Muscle layer of colon (tissue), 2 donors: ENCODE measurements at regions not wholly inside any gene's neighbourhood (a gene's known extent, or its start where the extent isn't known, plus 50 kb on each side); places are given as distances from the start of the nearest gene placed in this dataset.
"Not testable (repeated sequence)": the region's sequence is repeated elsewhere in the genome, so short reads cannot be mapped to it uniquely, and the experiment has no call there.

Experiments used
- H3K27ac ChIP-seq: one replicate; pipeline ENCODE4 v1.7.0; 2013; ENCODE audit warnings: low read depth, mild to moderate bottlenecking, low read length, moderate library complexity
- H3K27me3 ChIP-seq, 2 donors: one replicate each; pipeline ENCODE4 v1.7.0; 2013; ENCODE audit warnings: low read length in 2 of 2, mild to moderate bottlenecking in 2 of 2; ENCODE audit not compliant: insufficient read depth in 2 of 2, control insufficient read depth in 1 of 2
- H3K36me3 ChIP-seq: one replicate; pipeline ENCODE4 v1.7.0; 2013; ENCODE audit warnings: mild to moderate bottlenecking, low read length; ENCODE audit not compliant: insufficient read depth
- H3K4me1 ChIP-seq: one replicate; pipeline ENCODE4 v1.7.0; 2013; ENCODE audit warnings: mild to moderate bottlenecking, low read length; ENCODE audit not compliant: insufficient read depth
- H3K4me3 ChIP-seq, 2 donors: one replicate each; pipeline ENCODE4 v1.7.0; 2013; ENCODE audit warnings: low read length in 2 of 2, low read depth in 1 of 2, mild to moderate bottlenecking in 1 of 2, moderate library complexity in 1 of 2
- H3K9ac ChIP-seq: one replicate; pipeline ENCODE4 v1.7.0; 2013; ENCODE audit warnings: low read length
- H3K9me3 ChIP-seq: one replicate; pipeline ENCODE4 v1.7.0; 2013; ENCODE audit warnings: mild to moderate bottlenecking, low read length
- donor health status: abdominal sarcoma.
- donor health status: Adenocarcinoma of cecum.

GRCh38 chr14:104304451-104305351 lies 166.3 kb downstream of the KIF26A start:
- Histone ChIP-seq H3K9me3 (no peaks in the 10 kb centered on the region), H3K27ac (no peak overlapping the region), H3K4me3 (no peak overlapping the region), H3K36me3 (no peaks in the 10 kb centered on the region), H3K27me3 (no peaks in the 10 kb centered on the region), H3K4me1 (no peaks in the 10 kb centered on the region), H3K9ac (no peak overlapping the region)

- Histone ChIP-seq H3K27ac (no peak overlapping the region), H3K9ac (no peak overlapping the region), H3K9me3 (no peaks in the 10 kb centered on the region), H3K4me3 (no peak overlapping the region), H3K4me1 (no peaks in the 10 kb centered on the region), H3K36me3 (no peaks in the 10 kb centered on the region), H3K27me3 (no peaks in the 10 kb centered on the region)
Measured at GRCh38 chr14:104305511-104306449, 167.4 kb downstream of the KIF26A start.

GRCh38 chr14:104306450-104307040 lies 168.2 kb downstream of the KIF26A start:
- no peak overlapping the region for H3K27ac ChIP-seq
- no peaks in the 10 kb centered on the region for H3K36me3 ChIP-seq
- no peak overlapping the region for H3K9ac ChIP-seq
- H3K4me3 ChIP-seq = no peak overlapping the region
- no peaks in the 10 kb centered on the region for H3K9me3 ChIP-seq
- H3K27me3 ChIP-seq = no peaks in the 10 kb centered on the region
- no peaks in the 10 kb centered on the region for H3K4me1 ChIP-seq

- Histone ChIP-seq H3K27ac (no peak overlapping the region), H3K9me3 (no peaks in the 10 kb centered on the region), H3K9ac (no peak overlapping the region), H3K4me1 (no peaks in the 10 kb centered on the region), H3K27me3 (no peaks in the 10 kb centered on the region), H3K36me3 (no peaks in the 10 kb centered on the region), H3K4me3 (no peak overlapping the region)
Measured at GRCh38 chr14:104307246-104307626, 168.8 kb downstream of the KIF26A start.

GRCh38 chr14:104307627-104308401 lies 169.4 kb downstream of the KIF26A start:
- H3K27ac ChIP-seq = no peak overlapping the region
- H3K4me1 ChIP-seq = no peaks in the 10 kb centered on the region
- no peaks in the 10 kb centered on the region for H3K9me3 ChIP-seq
- no peaks in the 10 kb centered on the region for H3K27me3 ChIP-seq
- no peak overlapping the region for H3K9ac ChIP-seq
- H3K36me3 ChIP-seq = no peaks in the 10 kb centered on the region
- no peak overlapping the region for H3K4me3 ChIP-seq

- not testable (repeated sequence) for H3K9ac ChIP-seq, H3K36me3 ChIP-seq, H3K4me1 ChIP-seq, H3K4me3 ChIP-seq, H3K9me3 ChIP-seq, H3K27ac ChIP-seq, H3K27me3 ChIP-seq
Measured at GRCh38 chr14:104308534-104308933, 170.1 kb downstream of the KIF26A start.

GRCh38 chr14:104309657-104310369 lies 171.4 kb downstream of the KIF26A start:
- H3K27ac ChIP-seq = no peak overlapping the region
- H3K9me3 ChIP-seq = no peaks in the 10 kb centered on the region
- no peaks in the 10 kb centered on the region for H3K27me3 ChIP-seq
- H3K4me3 ChIP-seq = no peak overlapping the region
- H3K9ac ChIP-seq = no peak overlapping the region
- H3K4me1 ChIP-seq = no peaks in the 10 kb centered on the region
- H3K36me3 ChIP-seq = no peaks in the 10 kb centered on the region

- H3K27me3 ChIP-seq = no peaks in the 10 kb centered on the region
- no peaks in the 10 kb centered on the region for H3K9me3 ChIP-seq
- H3K27ac ChIP-seq = no peak overlapping the region
- no peak overlapping the region for H3K4me3 ChIP-seq
- no peaks in the 10 kb centered on the region for H3K36me3 ChIP-seq
- no peaks in the 10 kb centered on the region for H3K4me1 ChIP-seq
- H3K9ac ChIP-seq = no peak overlapping the region
Measured at GRCh38 chr14:104311358-104311757, 173.0 kb downstream of the KIF26A start.

GRCh38 chr14:104313674-104314073 lies 175.3 kb downstream of the KIF26A start:
- Histone ChIP-seq H3K36me3 (no peaks in the 10 kb centered on the region), H3K27ac (no peak overlapping the region), H3K9ac (no peak overlapping the region), H3K4me1 (no peaks in the 10 kb centered on the region), H3K27me3 (no peaks in the 10 kb centered on the region), H3K4me3 (no peak overlapping the region), H3K9me3 (no peaks in the 10 kb centered on the region)

- no peak overlapping the region for H3K4me3 ChIP-seq
- H3K9ac ChIP-seq = no peak overlapping the region
- H3K36me3 ChIP-seq = no peaks in the 10 kb centered on the region
- H3K27me3 ChIP-seq = no peaks in the 10 kb centered on the region
- H3K9me3 ChIP-seq = no peaks in the 10 kb centered on the region
- no peaks in the 10 kb centered on the region for H3K4me1 ChIP-seq
- H3K27ac ChIP-seq = no peak overlapping the region
Measured at GRCh38 chr14:104314251-104314941, 176.0 kb downstream of the KIF26A start.
